ENCODE measurements at regions not wholly inside any gene's neighbourhood (a gene's known extent, or its start where the extent isn't known, plus 50 kb on each side); places are given as distances from the start of the nearest gene placed in this dataset.
"Not testable (repeated sequence)": the region's sequence is repeated elsewhere in the genome, so short reads cannot be mapped to it uniquely, and the experiment has no call there.

DNA sequence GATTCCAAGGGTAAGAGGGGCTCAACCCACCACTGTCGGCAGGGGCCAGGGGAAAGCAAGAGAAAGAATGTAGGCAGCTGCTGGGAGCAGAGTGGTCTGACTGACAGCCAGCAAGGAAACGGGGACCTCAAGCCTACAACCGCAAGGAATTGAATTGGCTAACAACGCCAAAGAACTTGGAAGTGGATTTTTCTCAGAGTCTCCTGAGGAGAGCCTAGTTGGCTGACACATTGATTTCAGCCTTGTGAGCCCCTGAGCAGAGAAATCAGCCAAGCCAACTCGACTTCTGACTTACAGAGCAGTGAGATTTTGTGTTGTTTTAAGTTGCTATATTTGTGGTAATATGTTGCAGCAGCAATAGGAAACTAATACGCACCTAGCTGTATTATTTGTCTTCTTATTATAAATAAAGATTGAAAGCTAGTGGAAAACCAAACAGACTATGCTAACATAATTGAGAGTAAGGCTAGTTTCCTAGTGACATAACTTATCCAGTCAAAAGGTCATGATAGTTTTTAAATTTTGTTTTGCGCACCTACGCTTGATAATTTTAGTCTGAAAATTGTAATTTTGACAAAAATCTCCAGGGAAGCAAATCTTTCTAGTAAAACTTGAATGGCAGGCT is 145.8 kb upstream of the HCCS start:
- no peak for DNase-seq (ENCODE audit: low read depth, low spot score)

- DNase-seq (ENCODE audit: low read depth, low spot score) = no peak
These were observed 145.1 kb upstream of the HCCS start for GRCh38 chrX:10966057-10966456.

- DNase-seq (ENCODE audit: low read depth, low spot score) = no peak
These were observed 140.0 kb upstream of the HCCS start for GRCh38 chrX:10971176-10971575.

GRCh38 chrX:10971759-10972158 is 139.4 kb upstream of the HCCS start:
- no peak for DNase-seq (ENCODE audit: low read depth, low spot score)

GRCh38 chrX:10972706-10973105 is 138.4 kb upstream of the HCCS start:
- DNase-seq (ENCODE audit: low read depth, low spot score) = no peak

DNA sequence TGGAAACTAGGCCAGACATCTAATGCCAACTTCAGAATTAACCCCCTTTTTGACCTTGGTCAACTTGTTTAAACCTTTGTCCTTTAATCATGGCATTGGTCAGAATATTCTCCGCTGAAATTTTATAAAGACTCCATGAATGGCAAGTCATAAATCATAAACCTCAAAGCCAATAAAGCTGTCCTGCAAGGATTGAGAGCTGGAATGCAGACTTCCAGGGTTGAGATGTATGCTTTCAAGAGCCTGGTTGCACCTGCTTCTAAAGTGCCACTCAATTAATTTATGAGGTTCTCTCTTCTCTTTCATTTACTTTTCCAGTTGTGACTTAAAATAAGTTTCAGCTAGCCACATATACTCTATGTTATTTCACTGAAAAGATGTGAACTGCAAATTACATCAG is 136.2 kb upstream of the HCCS start:
- DNase-seq (ENCODE audit: low read depth, low spot score) = no peak

DNA sequence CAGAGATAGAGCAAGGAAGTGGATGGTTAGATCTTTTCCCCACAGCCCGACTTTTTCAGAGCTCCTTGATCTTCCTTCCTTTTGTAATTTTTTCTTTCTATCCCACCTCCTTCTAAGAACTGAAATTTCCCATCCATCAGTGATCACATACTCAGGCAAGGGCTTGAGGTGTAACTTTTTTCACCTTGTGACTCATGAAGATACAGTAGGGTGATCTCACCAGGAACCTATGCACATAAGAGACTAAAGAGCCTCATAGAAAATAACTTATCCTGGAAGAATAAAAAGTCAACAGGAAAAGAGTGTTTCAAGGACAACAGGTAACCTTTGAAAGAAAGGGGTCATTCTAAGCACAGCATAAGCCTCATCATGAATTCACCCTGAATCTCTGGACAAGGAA is 131.2 kb upstream of the HCCS start:
- no peak for DNase-seq (ENCODE audit: low read depth, low spot score)

GRCh38 chrX:10981506-10981905 is 129.6 kb upstream of the HCCS start:
- no peak for DNase-seq (ENCODE audit: low read depth, low spot score)

DNA sequence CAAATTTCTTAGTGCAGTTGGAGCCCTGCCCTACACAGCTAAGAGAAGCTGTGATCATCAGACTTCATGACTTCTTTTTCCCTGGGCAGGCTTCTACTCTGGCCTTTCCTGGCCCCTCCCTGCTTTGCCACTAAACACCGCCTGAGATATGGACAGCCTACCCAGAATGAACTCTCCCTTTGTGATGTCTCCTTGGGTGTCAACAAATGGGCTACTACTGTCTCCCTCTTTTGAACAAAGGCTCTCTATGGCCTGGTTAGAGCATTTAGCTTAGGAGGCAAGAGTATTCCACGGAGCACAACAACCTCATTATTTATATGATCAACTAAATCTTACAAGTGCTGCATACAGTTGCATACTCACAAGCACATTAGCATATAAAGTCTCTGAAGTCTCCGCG is 127.6 kb upstream of the HCCS start:
- no peak for DNase-seq (ENCODE audit: low read depth, low spot score)

DNA sequence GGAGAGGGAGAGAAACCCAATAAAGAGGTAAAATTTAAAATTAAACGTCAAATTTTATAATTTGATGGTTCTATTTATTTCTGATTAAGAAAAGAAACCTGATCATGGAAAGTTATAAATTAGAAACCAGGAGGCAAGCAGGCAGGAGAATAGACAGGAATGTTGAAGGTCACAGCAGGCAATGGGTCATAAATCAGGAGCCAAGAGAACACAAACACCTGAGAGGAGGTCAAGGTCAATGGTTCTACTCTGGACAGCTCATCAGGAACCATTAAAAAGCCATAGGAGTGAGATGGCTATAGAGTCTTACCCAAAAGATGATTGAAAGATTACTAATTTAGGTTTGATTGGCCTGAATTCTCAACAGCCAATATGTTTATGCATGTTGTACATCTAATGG is 126.9 kb upstream of the HCCS start:
- DNase-seq (ENCODE audit: low read depth, low spot score) = no peak

DNA sequence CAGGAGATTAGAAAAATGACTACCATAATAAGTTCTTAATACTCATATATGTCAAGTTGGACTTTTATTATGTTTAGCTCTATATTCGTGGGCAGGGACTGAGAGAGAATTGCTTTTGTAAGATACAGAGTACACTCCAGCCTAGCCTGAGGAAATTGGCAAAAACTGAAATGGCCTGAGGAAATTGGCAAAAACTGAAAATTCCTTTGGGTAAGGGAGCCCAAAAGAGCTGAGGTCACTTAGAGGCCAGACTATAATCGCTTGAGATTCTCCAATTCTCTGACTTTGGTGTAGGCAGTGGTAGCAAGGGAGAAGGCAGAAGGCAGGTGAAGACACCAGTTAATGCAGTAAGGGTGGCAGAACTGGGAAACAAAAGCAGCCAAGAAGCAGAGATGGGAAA is 124.5 kb upstream of the HCCS start:
- DNase-seq (ENCODE audit: low read depth, low spot score) = no peak

DNA sequence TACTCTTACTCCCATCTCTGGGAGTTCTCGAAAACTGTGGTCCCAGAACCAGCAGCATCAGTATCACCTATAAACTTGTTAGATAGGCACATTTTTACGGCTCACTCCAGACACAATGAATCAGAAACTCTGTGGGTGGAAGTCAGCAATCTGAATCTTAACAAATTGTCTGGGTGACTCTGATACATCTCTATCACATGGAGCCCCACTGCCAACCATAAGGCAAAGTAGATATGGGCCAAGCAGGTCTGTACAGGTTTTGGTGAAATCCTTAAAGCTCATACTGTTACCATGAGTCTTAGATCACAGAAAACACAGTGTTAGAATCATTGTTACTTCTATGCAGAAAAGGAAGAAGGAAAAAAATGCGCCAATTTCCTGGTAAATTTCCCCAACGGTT is 122.5 kb upstream of the HCCS start:
- DNase-seq (ENCODE audit: low read depth, low spot score) = no peak

GRCh38 chrX:10989386-10989785 is 121.7 kb upstream of the HCCS start:
- no peak for DNase-seq (ENCODE audit: low read depth, low spot score)

DNA sequence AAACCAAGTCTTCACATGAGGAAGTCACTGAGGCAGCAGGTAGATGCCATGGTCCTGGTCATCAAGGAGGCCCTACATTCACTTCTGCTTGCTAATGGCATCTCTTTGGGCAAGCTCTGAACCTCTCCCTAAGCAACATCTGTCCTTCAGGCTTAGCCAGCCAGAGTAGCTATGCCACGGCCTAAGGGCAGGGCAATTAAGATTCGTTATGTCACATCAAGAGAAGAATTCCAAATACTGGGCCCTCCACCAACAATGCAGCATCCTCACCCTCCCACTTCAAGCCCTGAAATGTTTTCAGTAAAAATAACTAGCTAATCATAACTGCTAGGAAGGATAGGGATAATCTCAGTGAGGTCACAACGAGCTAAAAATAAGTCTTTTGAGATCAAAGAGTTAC is 120.7 kb upstream of the HCCS start:
- DNase-seq (ENCODE audit: low read depth, low spot score) = no peak

DNA sequence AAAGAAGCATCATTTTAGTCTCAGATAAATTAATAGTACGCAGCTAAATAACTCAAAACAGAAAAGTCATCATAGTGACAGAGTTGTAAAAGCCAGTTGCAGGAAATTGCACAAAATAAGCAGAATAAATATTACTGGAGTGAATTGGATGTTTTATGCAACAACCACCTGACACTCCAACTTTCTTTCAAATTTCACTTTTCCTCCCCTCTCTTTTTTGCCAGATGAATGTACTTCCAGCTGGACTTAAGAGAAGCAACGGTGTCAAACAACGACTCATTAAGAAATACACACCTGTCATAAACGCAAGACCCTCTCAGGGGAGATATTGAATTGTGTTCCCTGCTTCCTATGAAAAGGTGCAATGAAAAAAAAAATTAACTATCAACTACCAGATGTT is 120.2 kb upstream of the HCCS start:
- no peak for DNase-seq (ENCODE audit: low read depth, low spot score)

GRCh38 chrX:10992110-10992509 is 119.0 kb upstream of the HCCS start:
- DNase-seq (ENCODE audit: low read depth, low spot score) = no peak

- DNase-seq (ENCODE audit: low read depth, low spot score) = not testable (repeated sequence)
These were observed 104.1 kb upstream of the HCCS start for GRCh38 chrX:11007076-11007475.

DNA sequence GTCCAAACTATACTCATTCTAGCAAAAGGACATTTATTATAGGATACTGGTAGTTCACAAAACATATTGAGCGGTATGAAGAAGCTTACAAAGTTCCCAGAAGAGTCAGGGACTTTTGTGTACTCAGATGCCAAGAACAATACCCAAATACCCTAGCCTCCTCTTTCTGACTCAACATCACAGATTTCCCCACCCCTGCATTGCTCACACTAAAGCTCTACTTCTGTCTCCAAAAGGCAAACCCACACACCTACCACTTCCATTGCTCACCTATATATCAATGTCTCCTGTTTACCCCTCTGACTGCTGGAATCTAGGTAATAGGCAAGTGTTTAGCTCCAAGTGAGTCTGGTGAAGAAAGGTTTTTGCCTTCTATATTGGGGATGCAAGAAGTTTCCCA is 100.7 kb upstream of the HCCS start:
- DNase-seq (ENCODE audit: low read depth, low spot score) = no peak

- DNase-seq (ENCODE audit: low read depth, low spot score) = no peak
These were observed 94.4 kb upstream of the HCCS start for GRCh38 chrX:11016728-11017127.

DNA sequence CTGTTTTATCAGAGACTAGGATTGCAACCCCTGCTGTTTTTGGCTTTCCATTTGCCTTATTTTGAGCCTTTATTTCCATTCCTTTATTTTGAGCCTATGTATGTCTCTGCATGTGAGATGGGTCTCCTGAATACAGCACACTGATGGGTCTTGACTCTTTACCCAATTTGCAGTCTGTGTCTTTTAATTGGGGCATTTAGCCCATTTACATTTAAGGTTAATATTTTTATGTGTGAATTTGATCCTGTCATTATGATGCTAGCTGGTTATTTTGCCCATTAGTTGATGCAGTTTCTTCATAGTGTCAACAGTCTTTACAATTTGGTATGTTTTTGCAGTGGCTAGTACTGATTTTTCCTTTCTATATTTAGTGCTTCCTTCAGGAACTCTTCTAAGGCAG is 88.5 kb upstream of the HCCS start:
- not testable (repeated sequence) for DNase-seq (ENCODE audit: low read depth, low spot score)

- DNase-seq (ENCODE audit: low read depth, low spot score) = no peak
These were observed 71.2 kb upstream of the HCCS start for GRCh38 chrX:11039926-11040325.

DNA sequence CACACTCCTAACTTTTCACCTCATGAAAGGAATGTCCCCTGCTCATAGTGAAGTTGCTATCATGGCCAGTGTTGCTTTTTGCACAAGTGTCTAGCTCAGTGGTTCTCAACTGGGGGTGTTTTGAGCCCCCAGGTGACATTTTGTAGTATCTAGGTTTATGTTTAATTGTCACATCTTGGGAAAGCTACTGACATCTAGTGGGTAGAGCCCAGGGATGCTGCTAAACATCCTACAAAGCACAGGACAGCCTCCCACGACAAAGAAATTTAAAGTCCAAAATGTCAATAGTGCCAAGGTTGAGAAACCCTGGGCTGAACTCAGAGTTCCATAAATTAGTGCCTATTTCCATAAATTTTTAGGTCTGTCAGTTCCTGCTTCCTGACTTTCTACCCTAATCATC is 70.7 kb upstream of the HCCS start:
- DNase-seq (ENCODE audit: low read depth, low spot score) = no peak

DNA sequence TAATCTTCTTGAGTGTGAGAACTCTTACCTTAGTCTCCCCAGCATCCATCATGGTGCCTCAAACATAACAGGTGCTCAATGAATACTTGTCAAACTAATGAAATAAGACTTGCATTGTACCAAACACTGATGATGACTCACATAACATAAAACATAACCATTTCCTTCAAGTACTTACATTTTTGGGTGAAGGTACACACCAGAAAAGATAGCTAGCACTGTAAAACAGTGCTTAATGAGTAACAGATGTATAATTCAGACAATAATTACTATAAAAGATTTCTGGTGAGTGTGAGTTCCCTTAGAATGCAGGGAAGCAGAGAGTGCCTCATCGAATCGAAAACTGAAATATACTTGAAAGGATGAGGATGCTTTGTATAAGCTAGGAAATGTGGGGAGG is 70.1 kb upstream of the HCCS start:
- DNase-seq (ENCODE audit: low read depth, low spot score) = no peak

- DNase-seq (ENCODE audit: low read depth, low spot score) = no peak
These were observed 61.1 kb upstream of the HCCS start for GRCh38 chrX:11050013-11050412.
